Neural progenitor cell (in vitro differentiated cells): ENCODE measurements at regions not wholly inside any gene's neighbourhood (a gene's known extent, or its start where the extent isn't known, plus 50 kb on each side); places are given as distances from the start of the nearest gene placed in this dataset.

Experiments
- DNase-seq: peaks from one replicate; pipeline ENCODE4 v3.0.0-alpha.2; 2016; ENCODE audit warnings: low spot score
- H2AFZ ChIP-seq: fragments of 200-600 bp; sonication (generic); replicated peaks from 2 replicates; pipeline ENCODE4 v1.6.1; 2016; ENCODE audit warnings: antibody characterized with exemption
- H3F3A ChIP-seq: fragments of 200-600 bp; sonication (generic); 2 replicates; pipeline ENCODE4 v1.6.1; 2016; ENCODE audit warnings: antibody characterized with exemption, low read depth
- H3K27ac ChIP-seq: fragments of 200-600 bp; sonication (generic); 2 replicates; pipeline ENCODE4 v1.5.1; 2016; ENCODE audit warnings: mild to moderate bottlenecking
- H3K27me3 ChIP-seq: fragments of 200-600 bp; sonication (generic); 2 replicates; pipeline ENCODE4 v1.6.1; 2016; ENCODE audit warnings: mild to moderate bottlenecking, moderate library complexity
- H3K36me3 ChIP-seq: fragments of 200-600 bp; sonication (generic); 2 replicates; pipeline ENCODE4 v1.5.1; 2016
- H3K4me1 ChIP-seq: fragments of 200-600 bp; sonication (generic); 2 replicates; pipeline ENCODE4 v1.6.1; 2016; ENCODE audit warnings: mixed run types
- H3K4me2 ChIP-seq: fragments of 200-600 bp; sonication (generic); 2 replicates; pipeline ENCODE4 v1.6.1; 2016
- H3K4me3 ChIP-seq: fragments of 200-600 bp; sonication (generic); 2 replicates; pipeline ENCODE4 v1.5.1; 2016
- H3K79me2 ChIP-seq: fragments of 200-600 bp; sonication (generic); 2 replicates; pipeline ENCODE4 v1.6.1; 2016; ENCODE audit warnings: low read depth
- H3K9ac ChIP-seq: fragments of 200-600 bp; sonication (generic); 2 replicates; pipeline ENCODE4 v1.6.1; 2016
- H3K9me3 ChIP-seq: fragments of 200-600 bp; sonication (generic); 2 replicates; pipeline ENCODE4 v1.5.1; 2016; ENCODE audit warnings: low read depth
- H4K20me1 ChIP-seq: fragments of 200-600 bp; sonication (generic); 2 replicates; pipeline ENCODE4 v1.6.1; 2016; ENCODE audit warnings: low read depth
- H3K27ac Mint-ChIP-seq: 3 replicates; pipeline ENCODE4 v1.8.0; 2021; ENCODE audit warnings: mixed read lengths
- H3K27me3 Mint-ChIP-seq: 2 replicates; pipeline ENCODE4 v1.8.0; 2022; ENCODE audit warnings: low read depth, mild to moderate bottlenecking, inconsistent platforms, moderate library complexity, mixed read lengths; ENCODE audit not compliant: insufficient read depth
- H3K36me3 Mint-ChIP-seq: 3 replicates; pipeline ENCODE4 v1.8.0; 2021; ENCODE audit warnings: mixed read lengths
- H3K4me1 Mint-ChIP-seq: 3 replicates; pipeline ENCODE4 v1.8.0; 2021; ENCODE audit warnings: mixed read lengths
- H3K4me3 Mint-ChIP-seq: 3 replicates; pipeline ENCODE4 v1.8.0; 2021; ENCODE audit warnings: mild to moderate bottlenecking, moderate library complexity, mixed read lengths
- H3K9me3 Mint-ChIP-seq: 3 replicates; pipeline ENCODE4 v1.8.0; 2020; ENCODE audit warnings: mixed read lengths
- CTCF ChIP-seq: fragments of 200-600 bp; sonication (generic); IDR thresholded peaks from 2 replicates; pipeline ENCODE4 v1.5.1; 2017; ENCODE audit warnings: antibody characterized with exemption, mild to moderate bottlenecking
- EZH2 ChIP-seq: fragments of 200-600 bp; sonication (generic); IDR thresholded peaks from 2 replicates; pipeline ENCODE4 v1.6.1; 2017; ENCODE audit warnings: antibody characterized with exemption, mild to moderate bottlenecking, moderate library complexity
- EZH2phosphoT487 ChIP-seq: fragments of 200-600 bp; sonication (generic); IDR thresholded peaks from 2 replicates; pipeline ENCODE4 v1.6.1; 2017; ENCODE audit warnings: antibody characterized with exemption

DNA sequence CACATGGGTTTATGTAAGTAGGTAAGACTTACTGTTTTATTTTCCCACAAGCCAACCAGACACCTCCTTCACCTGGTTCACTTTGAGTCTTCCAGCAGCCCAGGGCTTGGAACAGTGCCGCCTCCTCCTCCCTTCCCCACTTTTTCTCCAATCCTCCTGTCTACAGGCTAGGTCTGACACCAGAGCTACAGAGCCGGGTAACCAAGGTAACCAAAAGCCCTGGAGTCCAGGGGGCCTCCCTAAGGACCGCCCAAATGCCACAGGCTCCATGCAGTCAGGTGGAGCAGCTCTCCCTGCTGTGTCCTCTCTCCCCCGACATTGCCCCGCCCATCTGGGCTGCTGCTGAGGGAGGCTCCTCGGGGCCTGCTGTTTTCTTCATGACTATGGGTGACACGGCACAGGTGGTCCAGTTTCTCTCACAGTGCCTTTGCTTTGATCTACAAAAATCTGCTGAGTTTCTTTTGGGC lies 138.0 kb upstream of the EFNA5 start:
- Histone ChIP-seq H3K4me2 (peak overlapping the region; percentile 73), H3K9ac (no peak overlapping the region), H3K9me3 (no peaks in the 10 kb centered on the region), H3K27ac (peak overlapping the region; percentile 95), H3K79me2 (no peaks in the 10 kb centered on the region), H3F3A (peaks cover 68% of the 10 kb centered on the region), H3K36me3 (no peaks in the 10 kb centered on the region), H3K4me3 (peak overlapping the region; percentile 18), H4K20me1 (no peaks in the 10 kb centered on the region), H2AFZ (no peak overlapping the region), H3K4me1 (peaks cover 87% of the 10 kb centered on the region), H3K27me3 (no peaks in the 10 kb centered on the region)
- Mint-ChIP-seq H3K4me1 (peaks cover 29% of the 10 kb centered on the region), H3K27me3 (peaks cover 8% of the 10 kb centered on the region), H3K9me3 (peaks cover 5% of the 10 kb centered on the region), H3K4me3 (no peak overlapping the region), H3K27ac (no peak overlapping the region), H3K36me3 (no peaks in the 10 kb centered on the region)
- DNase-seq, result peak; percentile 94
- TF ChIP-seq CTCF (no peak), EZH2 (no peak), EZH2phosphoT487 (no peak)

DNA sequence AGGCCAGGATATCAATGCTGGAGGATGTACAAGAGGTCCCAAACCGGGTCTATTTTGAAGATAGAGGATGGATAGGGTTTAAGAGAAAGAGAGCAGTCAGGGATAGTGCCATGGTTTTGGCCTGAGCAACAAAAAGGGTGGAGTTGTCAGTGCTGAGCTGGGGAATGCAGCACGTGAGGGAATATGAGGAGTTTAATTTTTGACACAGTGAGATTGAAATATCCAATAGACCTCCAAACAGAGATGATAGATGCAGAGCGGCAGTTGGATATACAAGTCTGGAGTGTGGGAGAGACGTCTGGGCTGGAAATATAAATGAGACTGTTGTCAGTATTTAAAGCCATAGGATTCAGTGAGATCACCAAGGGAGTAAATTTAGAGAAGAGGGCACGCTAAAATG lies 136.7 kb upstream of the EFNA5 start:
- no peaks in the 10 kb centered on the region for H3K9me3 ChIP-seq
- Mint-ChIP-seq H3K4me1 (peaks cover 26% of the 10 kb centered on the region), H3K27ac (no peak overlapping the region), H3K9me3 (no peaks in the 10 kb centered on the region), H3K27me3 (peaks cover 6% of the 10 kb centered on the region), H3K4me3 (no peak overlapping the region), H3K36me3 (peaks cover under 1% of the 10 kb centered on the region)
- H3K4me2 ChIP-seq, result peak overlapping the region; percentile 73
- peak overlapping the region; percentile 95 for H3K27ac ChIP-seq
- peaks cover 98% of the 10 kb centered on the region for H3K4me1 ChIP-seq
- no peak overlapping the region for H3K4me3 ChIP-seq
- no peak overlapping the region for H3K9ac ChIP-seq
- TF ChIP-seq EZH2 (no peak), EZH2phosphoT487 (no peak), CTCF (no peak)
- no peak overlapping the region for H2AFZ ChIP-seq
- H3K79me2 ChIP-seq, result no peaks in the 10 kb centered on the region
- no peaks in the 10 kb centered on the region for H3K36me3 ChIP-seq
- H3F3A ChIP-seq, result peaks cover 70% of the 10 kb centered on the region
- no peak for DNase-seq
- H3K27me3 ChIP-seq, result no peaks in the 10 kb centered on the region
- no peaks in the 10 kb centered on the region for H4K20me1 ChIP-seq

GRCh38 chr5:107806705-107807104 lies 136.0 kb upstream of the EFNA5 start:
- Histone ChIP-seq H4K20me1 (no peaks in the 10 kb centered on the region), H2AFZ (no peak overlapping the region), H3K27me3 (no peaks in the 10 kb centered on the region), H3K27ac (peak overlapping the region; percentile 95), H3K4me3 (no peak overlapping the region), H3K9me3 (no peaks in the 10 kb centered on the region), H3K79me2 (no peaks in the 10 kb centered on the region), H3K4me1 (peaks cover 91% of the 10 kb centered on the region), H3K4me2 (peak overlapping the region; percentile 73), H3K9ac (no peak overlapping the region), H3K36me3 (no peaks in the 10 kb centered on the region), H3F3A (peaks cover 70% of the 10 kb centered on the region)
- TF ChIP-seq EZH2phosphoT487, result no peak
- TF ChIP-seq EZH2, result no peak
- TF ChIP-seq CTCF, result no peak
- Mint-ChIP-seq H3K27ac (no peak overlapping the region), H3K27me3 (peaks cover 3% of the 10 kb centered on the region), H3K4me1 (peaks cover 20% of the 10 kb centered on the region), H3K4me3 (no peak overlapping the region), H3K36me3 (peaks cover 2% of the 10 kb centered on the region), H3K9me3 (no peaks in the 10 kb centered on the region)
- DNase-seq, result no peak
